ENCODE measurements at regions not wholly inside any gene's neighbourhood (a gene's known extent, or its start where the extent isn't known, plus 50 kb on each side); places are given as distances from the start of the nearest gene placed in this dataset.

- no peak for TF ChIP-seq EP300 (IDR thresholded peaks at IDR 0.05)
- TF ChIP-seq POLR2AphosphoS5 (IDR thresholded peaks at IDR 0.05): no peak
- no peak for TF ChIP-seq POLR2A (IDR thresholded peaks at IDR 0.05; ENCODE audit: low read depth)
- no peak for TF ChIP-seq CTCF (IDR thresholded peaks at IDR 0.05)
- Histone ChIP-seq H3K4me1 (peaks cover 0 to 4% (median 0%) of the 10 kb centered on the region in 4 donors), H3K27ac (replicated peaks in 1 of 4) (no peak overlapping the region), H3K27me3 (no peaks in the 10 kb centered on the region), H3K36me3 (no peaks in the 10 kb centered on the region), H3K4me3 (no peak overlapping the region), H3K9me3 (no peaks in the 10 kb centered on the region)
- no peak for DNase-seq (ENCODE audit: extremely low spot score)
- WGBS: 100% methylated on average over 1 of the region's 1 CpG
- intact Hi-C loops (cut with DNase I): no loop called here
Observed at GRCh38 chr5:36355516-36355915, 53.8 kb upstream of the RANBP3L start.

- TF ChIP-seq EP300 (IDR thresholded peaks at IDR 0.05): no peak
- Histone ChIP-seq H3K27me3 (no peaks in the 10 kb centered on the region), H3K4me3 (no peak overlapping the region), H3K36me3 (no peaks in the 10 kb centered on the region), H3K4me1 (peaks cover 0 to 4% (median 0%) of the 10 kb centered on the region in 4 donors), H3K27ac (replicated peaks in 1 of 4) (no peak overlapping the region), H3K9me3 (no peaks in the 10 kb centered on the region)
- WGBS: 80% methylated on average over 2 of the region's 2 CpGs
- intact Hi-C loops (cut with DNase I): no loop called here
- no peak for DNase-seq (ENCODE audit: extremely low spot score)
Observed at GRCh38 chr5:36356915-36357314, 55.2 kb upstream of the RANBP3L start.

DNA sequence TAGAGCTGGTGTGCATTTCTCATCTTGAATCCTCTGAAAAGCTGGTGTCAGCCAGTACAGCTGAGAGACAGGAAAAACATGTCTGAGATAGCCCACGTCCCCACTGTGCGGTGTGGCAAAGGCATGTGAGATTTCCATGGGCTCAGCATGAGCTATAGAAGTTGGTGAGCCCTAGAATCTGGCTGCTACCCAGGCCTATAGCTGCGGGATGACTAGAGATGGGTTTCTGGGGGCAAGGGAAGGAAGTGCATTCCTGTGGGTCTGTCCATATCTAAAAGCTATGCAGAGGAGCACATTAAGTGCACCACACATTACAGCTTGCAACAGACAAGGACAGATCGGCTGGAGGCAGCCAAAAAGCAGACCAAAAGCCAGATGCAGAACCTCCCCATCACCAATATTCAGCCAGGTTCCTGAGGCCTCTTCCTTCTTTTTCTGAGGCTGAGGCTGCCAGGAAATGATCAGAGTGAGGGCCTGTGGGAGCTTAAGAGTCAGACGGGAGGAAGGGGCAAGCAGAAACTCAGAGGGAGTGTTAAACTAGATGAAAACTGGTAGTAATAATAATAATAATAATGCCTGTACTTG is 55.8 kb upstream of the RANBP3L start:
- TF ChIP-seq CTCF (IDR thresholded peaks at IDR 0.05) (no peak), POLR2A (IDR thresholded peaks at IDR 0.05; ENCODE audit: low read depth) (no peak), POLR2AphosphoS5 (IDR thresholded peaks at IDR 0.05) (no peak), EP300 (IDR thresholded peaks at IDR 0.05) (no peak)
- Histone ChIP-seq H3K27ac (replicated peaks in 1 of 4) (no peak overlapping the region), H3K9me3 (no peaks in the 10 kb centered on the region), H3K36me3 (no peaks in the 10 kb centered on the region), H3K4me3 (no peak overlapping the region), H3K4me1 (peaks cover 0 to 4% (median 0%) of the 10 kb centered on the region in 4 donors), H3K27me3 (no peaks in the 10 kb centered on the region)
- intact Hi-C loops (cut with DNase I): no loop called here
- DNase-seq (ENCODE audit: extremely low spot score): no peak
- 50% methylated on average over 3 of the region's 5 CpGs for WGBS

GRCh38 chr5:36359267-36359666 is 57.6 kb upstream of the RANBP3L start:
- H3K4me1 ChIP-seq: peaks cover 0 to 13% (median 6%) of the 10 kb centered on the region in 4 donors
- H3K4me3 ChIP-seq: no peak overlapping the region
- TF ChIP-seq POLR2A (IDR thresholded peaks at IDR 0.05; ENCODE audit: low read depth) (no peak), CTCF (IDR thresholded peaks at IDR 0.05) (no peak), POLR2AphosphoS5 (IDR thresholded peaks at IDR 0.05) (no peak), EP300 (IDR thresholded peaks at IDR 0.05) (no peak)
- intact Hi-C loops (cut with DNase I): no loop called here
- H3K36me3 ChIP-seq: no peaks in the 10 kb centered on the region
- H3K27me3 ChIP-seq: no peaks in the 10 kb centered on the region
- no peaks in the 10 kb centered on the region for H3K9me3 ChIP-seq
- H3K27ac ChIP-seq (replicated peaks in 1 of 4): no peak overlapping the region
- no peak for DNase-seq (ENCODE audit: extremely low spot score)
- whole genome bisulfite sequencing: 76% methylated on average over 6 of the region's 6 CpGs

DNA sequence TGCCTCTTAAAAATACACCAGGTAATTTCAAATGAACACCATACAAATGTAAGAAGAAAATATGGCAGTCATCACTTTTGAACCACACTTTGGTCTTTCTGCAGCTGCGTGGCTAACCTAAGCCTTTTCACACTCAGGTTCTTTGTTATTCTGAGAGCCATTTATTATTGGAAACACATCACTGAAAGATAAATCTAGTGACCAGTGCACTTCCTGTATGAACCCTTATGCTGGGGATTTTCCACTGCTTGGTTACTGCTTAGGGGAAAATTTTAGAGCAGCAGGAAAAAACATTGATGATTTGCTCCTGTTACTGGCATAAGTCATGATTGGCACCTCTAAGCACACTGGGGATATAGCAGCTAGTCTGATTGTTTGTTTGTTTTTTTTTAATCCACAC is 58.6 kb upstream of the RANBP3L start:
- intact Hi-C loops (cut with DNase I): no loop called here
- WGBS: 61% methylated on average over 1 of the region's 1 CpG
- TF ChIP-seq CTCF (IDR thresholded peaks at IDR 0.05) (no peak), POLR2A (IDR thresholded peaks at IDR 0.05; ENCODE audit: low read depth) (no peak)

More for the DNA sequence above, 58.6 kb upstream of the RANBP3L start:
- H3K27ac ChIP-seq (replicated peaks in 1 of 4): no peak overlapping the region
- peaks cover 0 to 20% (median 6%) of the 10 kb centered on the region in 4 donors for H3K4me1 ChIP-seq
- H3K27me3 ChIP-seq: no peaks in the 10 kb centered on the region
- H3K4me3 ChIP-seq: no peak overlapping the region
- H3K36me3 ChIP-seq: no peaks in the 10 kb centered on the region
- no peaks in the 10 kb centered on the region for H3K9me3 ChIP-seq
- DNase-seq (ENCODE audit: extremely low spot score): no peak

Measured in esophagus muscularis mucosa (tissue), 4 donors.